ENCODE measurements at regions not wholly inside any gene's neighbourhood (a gene's known extent, or its start where the extent isn't known, plus 50 kb on each side); places are given as distances from the start of the nearest gene placed in this dataset.

- H3K4me2 ChIP-seq (ENCODE audit: low read depth, low read length, poor library complexity, severe bottlenecking), result no peak overlapping the region
- no peak overlapping the region for H3K27ac ChIP-seq (ENCODE audit: low read length)
- H3K9me3 ChIP-seq (ENCODE audit: low read length), result no peaks in the 10 kb centered on the region
- H4K20me1 ChIP-seq (ENCODE audit: insufficient read depth, low read depth, low read length), result no peaks in the 10 kb centered on the region
- H3K36me3 ChIP-seq (ENCODE audit: insufficient read depth, low read length), result no peaks in the 10 kb centered on the region
- H3K27me3 ChIP-seq (ENCODE audit: low read length), result no peaks in the 10 kb centered on the region
- no peak overlapping the region for H3K4me3 ChIP-seq (ENCODE audit: low read length)
- no peaks in the 10 kb centered on the region for H3K4me1 ChIP-seq (ENCODE audit: low read length)
- no peak for DNase-seq
- H3K9me2 ChIP-seq (replicated peaks; ENCODE audit: insufficient read depth, low read length), result no peaks in the 10 kb centered on the region
- H3K9ac ChIP-seq (ENCODE audit: low read length), result no peak overlapping the region
- H3K79me2 ChIP-seq (ENCODE audit: low read length), result no peaks in the 10 kb centered on the region
- H2AFZ ChIP-seq (ENCODE audit: low read length), result no peak overlapping the region
These were observed 104.4 kb downstream of the RDH14 start for GRCh38 chr2:18456026-18456425.

GRCh38 chr2:18455236-18455862, 105.1 kb downstream of the RDH14 start:
- Histone ChIP-seq H3K4me2 (ENCODE audit: low read depth, low read length, poor library complexity, severe bottlenecking) (no peak overlapping the region), H2AFZ (ENCODE audit: low read length) (no peak overlapping the region), H3K4me3 (ENCODE audit: low read length) (no peak overlapping the region), H4K20me1 (ENCODE audit: insufficient read depth, low read depth, low read length) (no peaks in the 10 kb centered on the region), H3K79me2 (ENCODE audit: low read length) (no peaks in the 10 kb centered on the region), H3K27me3 (ENCODE audit: low read length) (no peaks in the 10 kb centered on the region), H3K36me3 (ENCODE audit: insufficient read depth, low read length) (no peaks in the 10 kb centered on the region), H3K9me2 (replicated peaks; ENCODE audit: insufficient read depth, low read length) (no peaks in the 10 kb centered on the region), H3K9ac (ENCODE audit: low read length) (no peak overlapping the region), H3K27ac (ENCODE audit: low read length) (no peak overlapping the region), H3K4me1 (ENCODE audit: low read length) (no peaks in the 10 kb centered on the region), H3K9me3 (ENCODE audit: low read length) (no peaks in the 10 kb centered on the region)
- peak; percentile 43 for DNase-seq

GRCh38 chr2:18454692-18455235, 105.7 kb downstream of the RDH14 start:
- Histone ChIP-seq H4K20me1 (ENCODE audit: insufficient read depth, low read depth, low read length) (no peaks in the 10 kb centered on the region), H3K9ac (ENCODE audit: low read length) (no peak overlapping the region), H3K9me2 (replicated peaks; ENCODE audit: insufficient read depth, low read length) (no peaks in the 10 kb centered on the region), H3K4me2 (ENCODE audit: low read depth, low read length, poor library complexity, severe bottlenecking) (no peak overlapping the region), H3K27ac (ENCODE audit: low read length) (no peak overlapping the region), H3K27me3 (ENCODE audit: low read length) (no peaks in the 10 kb centered on the region), H3K4me1 (ENCODE audit: low read length) (no peaks in the 10 kb centered on the region), H3K36me3 (ENCODE audit: insufficient read depth, low read length) (no peaks in the 10 kb centered on the region), H3K9me3 (ENCODE audit: low read length) (no peaks in the 10 kb centered on the region), H3K79me2 (ENCODE audit: low read length) (no peaks in the 10 kb centered on the region), H3K4me3 (ENCODE audit: low read length) (no peak overlapping the region), H2AFZ (ENCODE audit: low read length) (no peak overlapping the region)
- DNase-seq, result no peak

GRCh38 chr2:18446715-18447114, 113.7 kb downstream of the RDH14 start:
- Histone ChIP-seq H3K9me3 (ENCODE audit: low read length) (no peaks in the 10 kb centered on the region), H3K4me3 (ENCODE audit: low read length) (no peak overlapping the region), H3K27me3 (ENCODE audit: low read length) (no peaks in the 10 kb centered on the region), H3K9ac (ENCODE audit: low read length) (no peak overlapping the region), H3K4me2 (ENCODE audit: low read depth, low read length, poor library complexity, severe bottlenecking) (no peak overlapping the region), H3K9me2 (replicated peaks; ENCODE audit: insufficient read depth, low read length) (no peaks in the 10 kb centered on the region), H3K4me1 (ENCODE audit: low read length) (no peaks in the 10 kb centered on the region), H4K20me1 (ENCODE audit: insufficient read depth, low read depth, low read length) (no peaks in the 10 kb centered on the region), H2AFZ (ENCODE audit: low read length) (no peak overlapping the region), H3K27ac (ENCODE audit: low read length) (no peak overlapping the region), H3K36me3 (ENCODE audit: insufficient read depth, low read length) (no peaks in the 10 kb centered on the region), H3K79me2 (ENCODE audit: low read length) (no peaks in the 10 kb centered on the region)
- no peak for DNase-seq

GRCh38 chr2:18445433-18446320, 114.8 kb downstream of the RDH14 start:
- Histone ChIP-seq H4K20me1 (ENCODE audit: insufficient read depth, low read depth, low read length) (no peaks in the 10 kb centered on the region), H3K36me3 (ENCODE audit: insufficient read depth, low read length) (no peaks in the 10 kb centered on the region), H3K9ac (ENCODE audit: low read length) (no peak overlapping the region), H3K27ac (ENCODE audit: low read length) (no peak overlapping the region), H3K9me2 (replicated peaks; ENCODE audit: insufficient read depth, low read length) (no peaks in the 10 kb centered on the region), H3K4me1 (ENCODE audit: low read length) (no peaks in the 10 kb centered on the region), H3K4me2 (ENCODE audit: low read depth, low read length, poor library complexity, severe bottlenecking) (no peak overlapping the region), H3K27me3 (ENCODE audit: low read length) (no peaks in the 10 kb centered on the region), H2AFZ (ENCODE audit: low read length) (no peak overlapping the region), H3K4me3 (ENCODE audit: low read length) (no peak overlapping the region), H3K9me3 (ENCODE audit: low read length) (no peaks in the 10 kb centered on the region), H3K79me2 (ENCODE audit: low read length) (no peaks in the 10 kb centered on the region)
- no peak for DNase-seq

- Histone ChIP-seq H2AFZ (ENCODE audit: low read length) (no peak overlapping the region), H3K4me3 (ENCODE audit: low read length) (no peak overlapping the region), H3K9me3 (ENCODE audit: low read length) (no peaks in the 10 kb centered on the region), H3K9ac (ENCODE audit: low read length) (no peak overlapping the region), H3K4me1 (ENCODE audit: low read length) (no peaks in the 10 kb centered on the region), H4K20me1 (ENCODE audit: insufficient read depth, low read depth, low read length) (no peaks in the 10 kb centered on the region), H3K9me2 (replicated peaks; ENCODE audit: insufficient read depth, low read length) (no peaks in the 10 kb centered on the region), H3K27ac (ENCODE audit: low read length) (no peak overlapping the region), H3K4me2 (ENCODE audit: low read depth, low read length, poor library complexity, severe bottlenecking) (no peak overlapping the region), H3K36me3 (ENCODE audit: insufficient read depth, low read length) (no peaks in the 10 kb centered on the region), H3K79me2 (ENCODE audit: low read length) (no peaks in the 10 kb centered on the region), H3K27me3 (ENCODE audit: low read length) (no peaks in the 10 kb centered on the region)
- no peak for DNase-seq
These were observed 115.6 kb downstream of the RDH14 start for GRCh38 chr2:18444806-18445205.

GRCh38 chr2:18441583-18441982, 118.9 kb downstream of the RDH14 start:
- no peaks in the 10 kb centered on the region for H3K9me3 ChIP-seq (ENCODE audit: low read length)
- no peak overlapping the region for H3K4me3 ChIP-seq (ENCODE audit: low read length)
- no peaks in the 10 kb centered on the region for H3K79me2 ChIP-seq (ENCODE audit: low read length)
- H3K9me2 ChIP-seq (replicated peaks; ENCODE audit: insufficient read depth, low read length), result no peaks in the 10 kb centered on the region
- H3K4me2 ChIP-seq (ENCODE audit: low read depth, low read length, poor library complexity, severe bottlenecking), result no peak overlapping the region
- H3K27me3 ChIP-seq (ENCODE audit: low read length), result no peaks in the 10 kb centered on the region
- H3K4me1 ChIP-seq (ENCODE audit: low read length), result no peaks in the 10 kb centered on the region
- DNase-seq, result no peak
- H3K36me3 ChIP-seq (ENCODE audit: insufficient read depth, low read length), result no peaks in the 10 kb centered on the region
- H2AFZ ChIP-seq (ENCODE audit: low read length), result no peak overlapping the region
- H3K9ac ChIP-seq (ENCODE audit: low read length), result no peak overlapping the region
- H3K27ac ChIP-seq (ENCODE audit: low read length), result no peak overlapping the region
- no peaks in the 10 kb centered on the region for H4K20me1 ChIP-seq (ENCODE audit: insufficient read depth, low read depth, low read length)

GRCh38 chr2:18440777-18441176, 119.7 kb downstream of the RDH14 start:
- H3K9me2 ChIP-seq (replicated peaks; ENCODE audit: insufficient read depth, low read length), result no peaks in the 10 kb centered on the region
- no peak overlapping the region for H3K9ac ChIP-seq (ENCODE audit: low read length)
- H3K4me3 ChIP-seq (ENCODE audit: low read length), result no peak overlapping the region
- H3K4me1 ChIP-seq (ENCODE audit: low read length), result no peaks in the 10 kb centered on the region
- H3K79me2 ChIP-seq (ENCODE audit: low read length), result no peaks in the 10 kb centered on the region
- no peak overlapping the region for H2AFZ ChIP-seq (ENCODE audit: low read length)
- no peaks in the 10 kb centered on the region for H3K27me3 ChIP-seq (ENCODE audit: low read length)
- no peak overlapping the region for H3K27ac ChIP-seq (ENCODE audit: low read length)
- no peaks in the 10 kb centered on the region for H3K36me3 ChIP-seq (ENCODE audit: insufficient read depth, low read length)
- no peak for DNase-seq
- no peaks in the 10 kb centered on the region for H3K9me3 ChIP-seq (ENCODE audit: low read length)
- no peak overlapping the region for H3K4me2 ChIP-seq (ENCODE audit: low read depth, low read length, poor library complexity, severe bottlenecking)
- H4K20me1 ChIP-seq (ENCODE audit: insufficient read depth, low read depth, low read length), result no peaks in the 10 kb centered on the region
